ENCODE measurements at regions not wholly inside any gene's neighbourhood (a gene's known extent, or its start where the extent isn't known, plus 50 kb on each side); places are given as distances from the start of the nearest gene placed in this dataset.

DNA sequence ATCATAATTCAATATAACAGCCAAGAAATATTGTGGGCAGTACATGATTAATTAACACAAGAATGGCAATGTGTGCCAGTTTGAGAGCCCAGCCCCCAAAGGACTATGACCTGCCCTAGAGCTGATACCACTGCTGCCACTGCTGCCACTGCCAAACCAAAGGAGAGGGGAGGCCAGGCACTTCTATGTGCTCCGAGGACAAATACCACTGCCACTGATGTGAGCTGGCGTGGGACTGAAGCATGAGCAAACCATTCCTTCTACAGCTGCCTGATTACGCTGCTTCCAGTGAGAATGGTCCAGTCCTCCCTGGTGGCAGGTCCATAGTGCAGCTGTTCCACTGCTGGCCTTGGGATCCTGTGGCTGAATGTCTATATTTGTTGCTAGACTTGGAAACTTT, 392.2 kb downstream of the CCDC85A start:
- no peaks in the 10 kb centered on the region for H3K23me2 ChIP-seq (ENCODE audit: low read depth, low read length)
- no peak for DNase-seq (ENCODE audit: low read depth in 1 of 2, low spot score in 2 of 2)
- H3K79me2 ChIP-seq (ENCODE audit: control insufficient read depth in 1 of 2, insufficient read depth in 2 of 2, low read length in 2 of 2) = no peaks in the 10 kb centered on the region
- no peaks in the 10 kb centered on the region for H3K36me3 ChIP-seq (ENCODE audit: control insufficient read depth in 2 of 4, insufficient read depth in 4 of 4, low read length in 3 of 4)
- H2BK120ac ChIP-seq (replicated peaks; ENCODE audit: low read depth, low read length) = no peak overlapping the region
- no peak overlapping the region for H2BK20ac ChIP-seq (ENCODE audit: low read length)
- no peak overlapping the region for H2BK12ac ChIP-seq (ENCODE audit: low read depth, low read length)
- H3K27ac ChIP-seq (ENCODE audit: low read depth, low read length) = no peak overlapping the region
- no peaks in the 10 kb centered on the region for H3K4me1 ChIP-seq (replicated peaks in 1 of 4; ENCODE audit: control insufficient read depth in 3 of 4, insufficient read depth in 4 of 4, low read length in 3 of 4)
- H3K79me1 ChIP-seq (ENCODE audit: low read depth, low read length) = no peaks in the 10 kb centered on the region
- 94% methylated on average over 3 of the region's 3 CpGs; no CpG with 5 or more reads in 1 of the 2 experiments for WGBS, 2 experiments (ENCODE audit: extremely low coverage in 1 of 2, insufficient coverage in 1 of 2, insufficient read length in 1 of 2, insufficient replicate concordance in 2 of 2, low coverage in 1 of 2, low lambda C conversion rate in 2 of 2, missing lambda C conversion rate in 1 of 2)
- CTCF ChIA-PET (ENCODE audit: partially characterized antibody) = no interaction called here
- no peak overlapping the region for H3K9ac ChIP-seq (replicated peaks in 1 of 4; ENCODE audit: extremely low read depth in 1 of 4, low read depth in 3 of 4, low read length in 3 of 4)
- no peak overlapping the region for H4K91ac ChIP-seq (replicated peaks; ENCODE audit: insufficient read length, low read length)
- POLR2A ChIA-PET (ENCODE audit: partially characterized antibody) = no interaction called here
- no peak overlapping the region for H2AFZ ChIP-seq (ENCODE audit: low read length)
- H4K20me1 ChIP-seq (replicated peaks in 1 of 2; ENCODE audit: control insufficient read depth in 1 of 2, insufficient read depth in 2 of 2, low read length in 2 of 2) = no peaks in the 10 kb centered on the region
- no peak overlapping the region for H3K18ac ChIP-seq (ENCODE audit: extremely low read depth, low read length)
- H2AK5ac ChIP-seq (ENCODE audit: low read depth, low read length) = no peak overlapping the region
- FAIRE-seq = no peak
- no peaks in the 10 kb centered on the region for H3K27me3 ChIP-seq (replicated peaks in 1 of 4; ENCODE audit: control insufficient read depth in 3 of 4, extremely low read depth in 1 of 4, insufficient read depth in 3 of 4, low read length in 3 of 4)
- H3K4me3 ChIP-seq (ENCODE audit: extremely low read depth in 1 of 4, insufficient read depth in 2 of 4, low read depth in 3 of 4, low read length in 4 of 4) = no peak overlapping the region
- no peaks in the 10 kb centered on the region for H3K9me3 ChIP-seq (ENCODE audit: insufficient read depth in 2 of 2, low read depth in 1 of 2, low read length in 1 of 2)
- H2BK15ac ChIP-seq (ENCODE audit: low read length) = no peak overlapping the region
- H4K5ac ChIP-seq (ENCODE audit: insufficient read length, low read depth, low read length) = no peak overlapping the region
- H4K8ac ChIP-seq (ENCODE audit: extremely low read depth, insufficient read depth, low read length) = no peak overlapping the region
- no peak overlapping the region for H2BK5ac ChIP-seq (ENCODE audit: low read depth, low read length)
- H3K56ac ChIP-seq (replicated peaks; ENCODE audit: insufficient read length, low read depth, low read length) = no peak overlapping the region
- H3K4me2 ChIP-seq (ENCODE audit: insufficient read depth in 1 of 2, low read depth in 2 of 2, low read length in 2 of 2) = no peak overlapping the region
- H3K23ac ChIP-seq (ENCODE audit: insufficient read length) = no peak overlapping the region
- H3K14ac ChIP-seq (ENCODE audit: insufficient read length) = no peak overlapping the region
- no peak overlapping the region for H3K4ac ChIP-seq (replicated peaks; ENCODE audit: insufficient read length, low read depth, low read length)
- no peak for TF ChIP-seq NRF1 (IDR thresholded peaks at IDR 0.05; ENCODE audit: low read depth, low read length)
- no peak for TF ChIP-seq SP1 (IDR thresholded peaks at IDR 0.05; ENCODE audit: low read depth, low read length)
- TF ChIP-seq, protein P1, sequence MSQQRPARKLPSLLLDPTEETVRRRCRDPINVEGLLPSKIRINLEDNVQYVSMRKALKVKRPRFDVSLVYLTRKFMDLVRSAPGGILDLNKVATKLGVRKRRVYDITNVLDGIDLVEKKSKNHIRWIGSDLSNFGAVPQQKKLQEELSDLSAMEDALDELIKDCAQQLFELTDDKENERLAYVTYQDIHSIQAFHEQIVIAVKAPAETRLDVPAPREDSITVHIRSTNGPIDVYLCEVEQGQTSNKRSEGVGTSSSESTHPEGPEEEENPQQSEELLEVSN (IDR thresholded peaks at IDR 0.05) = no peak
- TF ChIP-seq SAP30 (IDR thresholded peaks at IDR 0.05; ENCODE audit: insufficient read depth, insufficient replicate concordance, low read length) = no peak
- TF ChIP-seq TAF1 (IDR thresholded peaks at IDR 0.05; ENCODE audit: low read depth, low read length) = no peak
- no peak for TF ChIP-seq PHF8 (conservative IDR thresholded peaks at IDR 0.05; ENCODE audit: low read depth, low read length)
- no peak for TF ChIP-seq CBX8 (IDR thresholded peaks at IDR 0.05; ENCODE audit: borderline replicate concordance, low read depth, low read length)
- no peak for TF ChIP-seq TCF12 (IDR thresholded peaks at IDR 0.05; ENCODE audit: low read depth, low read length)
- TF ChIP-seq, protein P2, sequence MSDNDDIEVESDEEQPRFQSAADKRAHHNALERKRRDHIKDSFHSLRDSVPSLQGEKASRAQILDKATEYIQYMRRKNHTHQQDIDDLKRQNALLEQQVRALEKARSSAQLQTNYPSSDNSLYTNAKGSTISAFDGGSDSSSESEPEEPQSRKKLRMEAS (IDR thresholded peaks at IDR 0.05) = no peak
- no peak for TF ChIP-seq POLR2AphosphoS5 (IDR thresholded peaks at IDR 0.05; ENCODE audit: low read depth, low read length)

Data from H1 (cell line).